CD8-positive, alpha-beta memory T cell (primary cell): ENCODE measurements at regions not wholly inside any gene's neighbourhood (a gene's known extent, or its start where the extent isn't known, plus 50 kb on each side); places are given as distances from the start of the nearest gene placed in this dataset.
"Not testable (repeated sequence)": the region's sequence is repeated elsewhere in the genome, so short reads cannot be mapped to it uniquely, and the experiment has no call there.

Source experiments
- CTCF ChIA-PET: fragments of 350-600 bp; sonication (Branson Sonifier 250); formaldehyde crosslinking; loops from one replicate; lab custom pipeline; 2021; ENCODE audit warnings: antibody characterized with exemption; lab: Charles Lee
- POLR2A ChIA-PET: fragments of 350-600 bp; sonication (Branson Sonifier 250); formaldehyde crosslinking; loops from one replicate; lab custom pipeline; 2021; ENCODE audit warnings: antibody characterized with exemption; lab: Charles Lee
- DNase-seq, 5 donors: peaks; one replicate each; pipeline versions ENCODE4 v3.0.0 to v3.0.0-alpha.2; 2020 to 2022; ENCODE audit warnings: mixed read lengths in 1 of 5
- H3K27ac ChIP-seq: one replicate; pipeline ENCODE4 v1.7.0; 2013; ENCODE audit warnings: low read depth, mild to moderate bottlenecking, low read length, moderate library complexity
- H3K27me3 ChIP-seq: 2 replicates; pipeline ENCODE4 v1.7.0; 2013; ENCODE audit warnings: low read length, mild to moderate bottlenecking; ENCODE audit not compliant: insufficient read depth, poor library complexity, severe bottlenecking
- H3K36me3 ChIP-seq: 2 replicates; pipeline ENCODE4 v1.7.0; 2013; ENCODE audit warnings: mild to moderate bottlenecking, low read length, moderate library complexity; ENCODE audit not compliant: insufficient read depth
- H3K4me1 ChIP-seq: 2 replicates; pipeline ENCODE4 v1.7.0; 2013; ENCODE audit warnings: mild to moderate bottlenecking, low read length, moderate library complexity; ENCODE audit not compliant: insufficient read depth
- H3K4me3 ChIP-seq: 2 replicates; pipeline ENCODE4 v1.7.0; 2013; ENCODE audit warnings: mild to moderate bottlenecking, low read length
- H3K9me3 ChIP-seq: 2 replicates; pipeline ENCODE4 v1.7.0; 2013; ENCODE audit warnings: mild to moderate bottlenecking, low read length
- H3K27ac Mint-ChIP-seq, 8 donors: one replicate each; pipeline ENCODE4 v1.8.0; 2020 to 2021; ENCODE audit warnings: mixed read lengths in 8 of 8, mild to moderate bottlenecking in 6 of 8, inconsistent platforms in 3 of 8, moderate library complexity in 3 of 8
- H3K27me3 Mint-ChIP-seq, 2 donors: one replicate each; pipeline ENCODE4 v1.8.0; 2020 to 2021; ENCODE audit warnings: mixed read lengths in 2 of 2, mild to moderate bottlenecking in 1 of 2, moderate library complexity in 1 of 2
- H3K36me3 Mint-ChIP-seq, 3 donors: one replicate each; pipeline ENCODE4 v1.8.0; 2020 to 2021; ENCODE audit warnings: mixed read lengths in 3 of 3, inconsistent platforms in 1 of 3, mild to moderate bottlenecking in 1 of 3
- H3K4me1 Mint-ChIP-seq, 3 donors: one replicate each; pipeline ENCODE4 v1.8.0; 2020 to 2021; ENCODE audit warnings: mixed read lengths in 3 of 3, inconsistent platforms in 1 of 3, mild to moderate bottlenecking in 1 of 3
- H3K4me3 Mint-ChIP-seq, 7 donors: one replicate each; pipeline ENCODE4 v1.8.0; 2020 to 2021; ENCODE audit warnings: mixed read lengths in 7 of 7, mild to moderate bottlenecking in 6 of 7, moderate library complexity in 4 of 7, inconsistent platforms in 2 of 7
- H3K9me3 Mint-ChIP-seq, 5 donors: one replicate each; pipeline ENCODE4 v1.8.0; 2020 to 2022; ENCODE audit warnings: mixed read lengths in 5 of 5, mild to moderate bottlenecking in 3 of 5, moderate library complexity in 2 of 5, inconsistent platforms in 1 of 5

DNA sequence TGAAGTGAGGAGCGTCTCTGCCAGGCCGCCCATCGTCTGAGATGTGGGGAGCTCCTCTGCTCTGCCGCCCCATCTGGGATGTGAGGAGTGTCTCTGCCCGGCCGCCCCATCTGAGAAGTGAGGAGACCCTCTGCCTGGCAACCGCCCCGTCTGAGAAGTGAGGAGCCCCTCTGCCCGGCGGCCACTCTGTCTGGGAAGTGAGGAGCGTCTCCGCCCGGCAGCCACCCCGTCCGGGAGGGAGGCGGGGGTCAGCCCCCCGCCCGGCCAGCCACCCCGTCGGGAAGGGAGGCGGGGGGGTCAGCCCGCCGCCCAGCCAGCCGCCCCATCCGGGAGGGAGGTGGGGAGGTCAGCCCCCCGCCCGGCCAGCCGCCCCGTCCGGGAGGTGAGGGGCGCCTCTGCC, 77.6 kb upstream of the ADORA2B start:
- H3K9me3 ChIP-seq, H3K27me3 ChIP-seq, CTCF ChIA-PET, H3K9me3 Mint-ChIP-seq, H3K36me3 Mint-ChIP-seq, H3K4me3 Mint-ChIP-seq, H3K4me3 ChIP-seq, H3K36me3 ChIP-seq, DNase-seq, POLR2A ChIA-PET, H3K27ac Mint-ChIP-seq, H3K27ac ChIP-seq, H3K4me1 ChIP-seq, H3K27me3 Mint-ChIP-seq, H3K4me1 Mint-ChIP-seq: not testable (repeated sequence)

DNA sequence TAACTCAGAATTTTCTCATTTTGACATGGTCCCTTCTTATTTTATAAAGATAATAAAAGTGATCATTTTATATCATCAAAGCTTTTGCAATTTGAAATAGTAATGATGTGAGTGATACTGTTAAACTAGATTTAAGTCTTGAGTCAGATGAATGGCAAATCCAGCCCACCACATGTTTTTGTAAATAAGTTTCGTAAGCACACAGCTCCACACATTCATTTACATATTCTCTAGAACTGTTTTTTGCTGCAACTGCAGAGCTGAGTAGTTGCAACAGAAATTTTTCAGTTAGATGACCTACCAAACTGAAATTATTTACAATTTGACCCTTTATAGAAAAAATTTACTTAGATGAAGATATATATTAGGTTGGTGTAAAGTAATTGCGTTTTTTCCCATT, 75.1 kb upstream of the ADORA2B start:
- H3K27ac Mint-ChIP-seq, H3K9me3 Mint-ChIP-seq, H3K4me1 ChIP-seq, H3K9me3 ChIP-seq, H3K36me3 Mint-ChIP-seq, CTCF ChIA-PET, H3K27me3 Mint-ChIP-seq, H3K36me3 ChIP-seq, H3K27me3 ChIP-seq, H3K4me3 Mint-ChIP-seq, DNase-seq, POLR2A ChIA-PET, H3K4me3 ChIP-seq, H3K4me1 Mint-ChIP-seq, H3K27ac ChIP-seq: not testable (repeated sequence)

DNA sequence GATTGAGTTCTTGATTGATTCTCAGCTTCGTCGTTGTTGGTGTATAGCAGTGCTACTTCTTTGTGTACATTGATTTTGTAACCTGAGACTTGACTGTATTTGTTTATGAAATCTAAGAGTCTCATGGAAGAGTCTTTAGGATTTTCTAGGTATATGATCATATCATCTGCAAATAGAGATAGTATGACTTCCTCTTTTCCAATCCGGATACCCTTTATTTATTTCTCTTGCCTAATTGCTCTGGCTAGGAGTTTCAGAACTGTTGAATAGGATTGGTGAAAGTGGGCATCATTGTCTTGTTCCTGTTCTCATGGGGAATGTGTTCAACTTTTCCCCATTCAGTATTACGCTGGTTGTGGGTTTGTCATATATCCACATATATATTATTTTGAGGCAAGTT, 72.3 kb upstream of the ADORA2B start:
- H3K9me3 ChIP-seq, H3K27me3 Mint-ChIP-seq, H3K36me3 ChIP-seq, H3K4me1 ChIP-seq, DNase-seq, CTCF ChIA-PET, H3K36me3 Mint-ChIP-seq, H3K9me3 Mint-ChIP-seq, H3K27me3 ChIP-seq, H3K4me3 Mint-ChIP-seq, H3K27ac Mint-ChIP-seq, H3K4me3 ChIP-seq, POLR2A ChIA-PET, H3K27ac ChIP-seq, H3K4me1 Mint-ChIP-seq: not testable (repeated sequence)

DNA sequence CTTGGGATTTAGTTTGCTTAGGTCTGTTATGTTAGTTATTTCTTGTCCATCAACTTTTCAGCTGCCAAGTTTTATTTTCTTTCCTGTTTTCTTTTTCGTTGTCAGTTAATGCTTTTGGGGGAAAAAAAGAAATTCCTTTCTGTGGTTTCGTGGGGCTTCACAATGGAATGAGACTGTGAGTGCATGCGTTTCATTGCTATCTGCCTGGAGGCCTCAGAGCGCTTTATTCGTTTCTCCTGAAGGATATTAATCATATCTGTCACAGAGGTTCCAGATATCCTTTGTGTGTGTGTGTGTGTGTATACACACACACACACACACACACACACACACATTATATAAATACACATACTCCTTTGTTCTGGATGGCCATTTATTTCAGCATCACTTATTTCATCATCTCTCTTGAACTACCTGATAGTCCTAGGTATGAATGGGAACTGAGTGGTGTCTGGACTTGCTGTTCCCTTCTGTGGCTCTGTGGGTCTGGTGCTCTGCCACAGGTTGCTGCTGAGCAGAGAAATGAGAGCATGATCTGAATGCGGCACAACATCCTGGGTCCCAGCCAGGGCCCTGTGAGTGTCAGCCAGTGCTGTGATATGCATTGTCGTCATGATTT, 66.9 kb upstream of the ADORA2B start:
- DNase-seq, CTCF ChIA-PET, H3K4me3 Mint-ChIP-seq, H3K27me3 Mint-ChIP-seq, H3K9me3 Mint-ChIP-seq, H3K4me3 ChIP-seq, H3K4me1 ChIP-seq, POLR2A ChIA-PET, H3K27me3 ChIP-seq, H3K36me3 Mint-ChIP-seq, H3K36me3 ChIP-seq, H3K27ac Mint-ChIP-seq, H3K27ac ChIP-seq, H3K9me3 ChIP-seq, H3K4me1 Mint-ChIP-seq: not testable (repeated sequence)

DNA sequence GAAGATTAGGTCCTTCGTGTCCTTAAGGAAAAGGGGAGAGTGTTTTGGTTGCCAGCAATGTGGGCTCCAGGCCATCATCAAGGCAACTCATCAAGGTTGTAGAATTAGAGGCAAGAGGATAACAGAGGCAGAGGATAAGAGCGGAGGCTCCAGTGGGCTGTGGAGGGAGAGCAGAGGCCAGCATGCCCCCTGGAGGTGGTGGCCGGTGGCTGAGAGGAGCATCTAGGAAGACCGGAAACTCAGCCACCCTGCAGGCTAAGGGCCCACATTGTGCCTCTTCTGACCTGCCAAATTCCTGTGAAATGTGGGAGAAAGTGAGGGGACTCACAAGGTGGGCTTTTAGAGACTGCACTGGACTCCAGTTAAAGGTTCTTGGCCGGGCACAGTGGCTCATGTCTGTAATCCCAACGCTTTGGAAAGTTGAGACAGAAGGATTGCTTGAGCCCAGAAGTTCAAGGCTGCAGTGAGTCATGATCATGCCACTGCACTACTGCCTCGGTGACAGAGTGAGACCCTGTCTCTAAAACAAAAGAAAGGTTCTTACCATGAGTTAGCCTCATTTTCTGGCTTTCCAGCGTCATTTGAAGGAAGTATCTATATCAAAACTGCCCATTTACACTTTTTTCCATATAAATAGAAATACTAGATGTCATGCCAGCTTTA, 62.7 kb upstream of the ADORA2B start:
- Histone ChIP-seq H3K36me3 (no peaks in the 10 kb centered on the region), H3K9me3 (no peaks in the 10 kb centered on the region), H3K27me3 (no peaks in the 10 kb centered on the region), H3K4me3 (no peak overlapping the region), H3K4me1 (peaks cover 6% of the 10 kb centered on the region), H3K27ac (no peak overlapping the region)
- ChIA-PET POLR2A (no interaction called here), CTCF (no interaction called here)
- no peaks in the 10 kb centered on the region for H3K9me3 Mint-ChIP-seq
- H3K27me3 Mint-ChIP-seq: peaks cover 0 to 7% of the 10 kb centered on the region in 2 donors
- no peak overlapping the region for H3K4me3 Mint-ChIP-seq
- no peak overlapping the region for H3K27ac Mint-ChIP-seq
- H3K4me1 Mint-ChIP-seq: peaks cover 0 to 10% (median 0%) of the 10 kb centered on the region in 3 donors
- no peaks in the 10 kb centered on the region for H3K36me3 Mint-ChIP-seq
- DNase-seq: no peak

DNA sequence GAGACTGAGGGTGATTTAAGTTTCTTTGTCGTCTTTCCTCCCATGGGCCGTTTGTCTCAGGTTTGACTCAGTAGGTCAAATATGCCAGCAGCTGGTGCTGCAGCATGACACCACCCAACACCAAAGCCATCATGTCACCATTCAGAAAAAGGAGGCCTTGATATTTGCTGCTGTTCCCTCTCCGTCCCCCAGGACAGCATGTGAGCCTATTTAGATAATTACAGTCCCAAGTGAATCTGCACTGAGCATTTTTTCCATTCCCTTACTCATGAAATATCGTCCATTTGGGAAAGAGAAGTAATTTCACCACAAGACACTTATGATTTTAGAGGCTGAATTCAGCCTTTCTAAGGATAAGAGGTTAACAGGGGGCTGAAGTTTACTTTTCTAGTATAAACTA, 62.2 kb upstream of the ADORA2B start:
- H3K4me3 Mint-ChIP-seq: no peak overlapping the region
- no peaks in the 10 kb centered on the region for H3K9me3 ChIP-seq
- H3K4me1 ChIP-seq: peaks cover 8% of the 10 kb centered on the region
- H3K27me3 ChIP-seq: no peaks in the 10 kb centered on the region
- H3K27me3 Mint-ChIP-seq: peaks cover 0 to 7% of the 10 kb centered on the region in 2 donors
- H3K4me3 ChIP-seq: no peak overlapping the region
- ChIA-PET POLR2A (no interaction called here), CTCF (no interaction called here)
- peaks cover 0 to 12% (median 0%) of the 10 kb centered on the region in 3 donors for H3K4me1 Mint-ChIP-seq
- no peak overlapping the region for H3K27ac Mint-ChIP-seq
- no peak for DNase-seq
- no peak overlapping the region for H3K27ac ChIP-seq
- H3K36me3 Mint-ChIP-seq: no peaks in the 10 kb centered on the region
- H3K36me3 ChIP-seq: no peaks in the 10 kb centered on the region
- H3K9me3 Mint-ChIP-seq: no peaks in the 10 kb centered on the region

DNA sequence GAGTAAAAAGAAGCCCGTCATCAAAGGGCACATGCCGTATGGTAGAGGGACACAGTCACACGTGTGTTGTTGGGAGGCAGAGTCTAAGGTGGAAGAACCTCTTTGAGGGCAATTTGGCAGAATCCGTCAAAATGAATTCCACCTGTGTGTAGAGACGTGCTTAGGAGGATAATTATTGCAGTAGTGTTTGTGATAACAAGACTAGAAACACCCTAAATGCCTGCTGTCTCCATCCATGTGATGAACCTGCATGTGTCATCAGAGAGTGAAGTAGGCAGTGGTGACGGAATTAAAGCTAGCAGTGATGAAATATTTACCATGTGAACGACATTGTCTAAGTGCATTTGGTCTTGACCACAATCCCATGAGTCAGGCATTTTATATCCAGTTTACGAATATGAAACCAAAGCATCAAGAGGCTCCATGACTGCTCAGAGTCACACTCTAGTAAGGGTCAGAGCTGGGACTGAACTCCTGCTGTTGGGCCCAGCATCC, 61.3 kb upstream of the ADORA2B start:
- H3K36me3 Mint-ChIP-seq: no peaks in the 10 kb centered on the region
- H3K4me1 Mint-ChIP-seq: peaks cover 0 to 12% (median 0%) of the 10 kb centered on the region in 3 donors
- no peak for DNase-seq
- Histone ChIP-seq H3K36me3 (no peaks in the 10 kb centered on the region), H3K4me3 (no peak overlapping the region), H3K9me3 (no peaks in the 10 kb centered on the region), H3K4me1 (peaks cover 8% of the 10 kb centered on the region), H3K27ac (no peak overlapping the region), H3K27me3 (no peaks in the 10 kb centered on the region)
- no peak overlapping the region for H3K4me3 Mint-ChIP-seq
- H3K9me3 Mint-ChIP-seq: no peaks in the 10 kb centered on the region
- peaks cover 0 to 7% of the 10 kb centered on the region in 2 donors for H3K27me3 Mint-ChIP-seq
- H3K27ac Mint-ChIP-seq: no peak overlapping the region
- ChIA-PET POLR2A (no interaction called here), CTCF (no interaction called here)

DNA sequence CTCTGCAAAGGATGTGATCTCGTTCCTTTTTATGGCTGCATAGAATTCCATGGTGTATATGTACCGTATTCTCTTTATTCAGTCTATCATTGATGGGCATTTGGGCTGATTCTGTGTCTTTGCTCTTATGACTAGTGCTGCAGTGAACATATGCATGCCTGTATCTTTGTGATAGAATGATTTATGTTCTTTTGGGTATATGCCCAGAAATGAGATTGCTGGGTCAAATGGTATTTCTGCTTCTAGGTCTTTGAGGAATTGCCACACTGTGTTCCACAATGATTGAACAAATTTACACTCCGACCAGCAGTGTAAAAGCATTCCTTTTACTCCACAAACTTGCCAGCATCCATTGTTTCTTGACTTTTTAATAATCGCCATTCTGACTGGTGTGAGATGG, 60.2 kb upstream of the ADORA2B start:
- Histone ChIP-seq H3K4me3 (no peak overlapping the region), H3K9me3 (no peaks in the 10 kb centered on the region), H3K27me3 (no peaks in the 10 kb centered on the region), H3K27ac (no peak overlapping the region), H3K36me3 (no peaks in the 10 kb centered on the region), H3K4me1 (peaks cover 8% of the 10 kb centered on the region)
- no peak overlapping the region for H3K27ac Mint-ChIP-seq
- ChIA-PET POLR2A (no interaction called here), CTCF (no interaction called here)
- H3K36me3 Mint-ChIP-seq: no peaks in the 10 kb centered on the region
- H3K4me3 Mint-ChIP-seq: no peak overlapping the region
- H3K9me3 Mint-ChIP-seq: no peaks in the 10 kb centered on the region
- peaks cover 0 to 12% (median 0%) of the 10 kb centered on the region in 3 donors for H3K4me1 Mint-ChIP-seq
- H3K27me3 Mint-ChIP-seq: peaks cover 0 to 7% of the 10 kb centered on the region in 2 donors
- no peak for DNase-seq
